IMR-90 (cell line): ENCODE measurements at regions not wholly inside any gene's neighbourhood (a gene's known extent, or its start where the extent isn't known, plus 50 kb on each side); places are given as distances from the start of the nearest gene placed in this dataset.

ENCODE experiments used
- BHLHE40 ChIP-seq: fragments of 150-350 bp; IDR thresholded peaks from 2 replicates; pipeline ENCODE4 v1.6.1; 2016; ENCODE audit warnings: mild to moderate bottlenecking, low read depth, low read length
- CHD1 ChIP-seq: IDR thresholded peaks from 2 replicates; pipeline ENCODE4 v1.6.1; 2012; ENCODE audit warnings: low read depth, low read length, improper control_type of control experiment
- TF ChIP-seq, protein P1 (sequence below): conservative IDR thresholded peaks from 2 replicates; pipeline ENCODE4 v1.5.1; 2012; ENCODE audit warnings: mild to moderate bottlenecking, low read depth, low read length, improper control_type of control experiment

DNA sequence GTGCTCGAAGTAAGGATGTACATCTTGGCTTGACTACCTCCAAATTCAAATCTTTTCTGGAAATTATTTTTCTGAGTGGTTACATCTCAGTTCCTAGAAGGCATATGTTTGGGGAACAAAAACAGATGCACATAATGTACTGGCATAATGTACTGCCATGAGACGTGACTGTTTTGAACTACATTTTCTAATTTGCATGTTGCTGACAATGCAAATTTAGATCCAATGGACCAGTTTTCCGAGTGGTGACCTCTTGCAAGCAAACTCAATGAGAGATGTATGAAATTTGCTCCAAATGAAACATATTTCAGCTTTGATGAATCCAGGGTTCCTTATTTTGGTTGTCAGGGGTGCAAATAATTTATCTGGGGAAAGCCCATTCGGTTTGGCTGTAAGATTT, 694.3 kb downstream of the GRXCR1 start:
- TF ChIP-seq, protein P1, sequence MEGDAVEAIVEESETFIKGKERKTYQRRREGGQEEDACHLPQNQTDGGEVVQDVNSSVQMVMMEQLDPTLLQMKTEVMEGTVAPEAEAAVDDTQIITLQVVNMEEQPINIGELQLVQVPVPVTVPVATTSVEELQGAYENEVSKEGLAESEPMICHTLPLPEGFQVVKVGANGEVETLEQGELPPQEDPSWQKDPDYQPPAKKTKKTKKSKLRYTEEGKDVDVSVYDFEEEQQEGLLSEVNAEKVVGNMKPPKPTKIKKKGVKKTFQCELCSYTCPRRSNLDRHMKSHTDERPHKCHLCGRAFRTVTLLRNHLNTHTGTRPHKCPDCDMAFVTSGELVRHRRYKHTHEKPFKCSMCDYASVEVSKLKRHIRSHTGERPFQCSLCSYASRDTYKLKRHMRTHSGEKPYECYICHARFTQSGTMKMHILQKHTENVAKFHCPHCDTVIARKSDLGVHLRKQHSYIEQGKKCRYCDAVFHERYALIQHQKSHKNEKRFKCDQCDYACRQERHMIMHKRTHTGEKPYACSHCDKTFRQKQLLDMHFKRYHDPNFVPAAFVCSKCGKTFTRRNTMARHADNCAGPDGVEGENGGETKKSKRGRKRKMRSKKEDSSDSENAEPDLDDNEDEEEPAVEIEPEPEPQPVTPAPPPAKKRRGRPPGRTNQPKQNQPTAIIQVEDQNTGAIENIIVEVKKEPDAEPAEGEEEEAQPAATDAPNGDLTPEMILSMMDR = no peak
- TF ChIP-seq BHLHE40 (no peak), CHD1 (no peak)
